Fibroblast of upper back skin (primary cell): ENCODE measurements at regions not wholly inside any gene's neighbourhood (a gene's known extent, or its start where the extent isn't known, plus 50 kb on each side); places are given as distances from the start of the nearest gene placed in this dataset.

Experiments used
- DNase-seq: peaks from one replicate; pipeline ENCODE4 v3.0.0-alpha.2; 2013

- DNase-seq = no peak
These were observed 532.8 kb downstream of the FOXG1 start for GRCh38 chr14:29299372-29299771.

GRCh38 chr14:29301571-29301970 is 535.0 kb downstream of the FOXG1 start:
- no peak for DNase-seq

- no peak for DNase-seq
These were observed 543.6 kb downstream of the FOXG1 start for GRCh38 chr14:29310210-29310609.

GRCh38 chr14:29310757-29311156 is 544.2 kb downstream of the FOXG1 start:
- DNase-seq = peak; percentile 75

GRCh38 chr14:29311983-29312382 is 545.4 kb downstream of the FOXG1 start:
- DNase-seq = no peak

GRCh38 chr14:29316936-29317335 is 550.3 kb downstream of the FOXG1 start:
- no peak for DNase-seq

GRCh38 chr14:29317423-29317822 is 550.8 kb downstream of the FOXG1 start:
- DNase-seq = no peak

- peak; percentile 46 for DNase-seq
These were observed 553.7 kb downstream of the FOXG1 start for GRCh38 chr14:29320286-29320685.

- peak; percentile 64 for DNase-seq
These were observed 555.1 kb downstream of the FOXG1 start for GRCh38 chr14:29321646-29322045.

GRCh38 chr14:29339494-29340172 is 573.0 kb downstream of the FOXG1 start:
- no peak for DNase-seq

GRCh38 chr14:29348504-29348903 is 579.1 kb downstream of the PRKD1 start:
- peak; percentile 1 for DNase-seq

GRCh38 chr14:29350496-29350895 is 577.2 kb downstream of the PRKD1 start:
- DNase-seq = no peak

GRCh38 chr14:29351996-29352705 is 575.5 kb downstream of the PRKD1 start:
- no peak for DNase-seq

- DNase-seq = peak; percentile 25
These were observed 575.0 kb downstream of the PRKD1 start for GRCh38 chr14:29352706-29353080.

GRCh38 chr14:29353513-29353912 is 574.1 kb downstream of the PRKD1 start:
- no peak for DNase-seq

GRCh38 chr14:29354486-29354885 is 573.2 kb downstream of the PRKD1 start:
- DNase-seq = no peak

GRCh38 chr14:29355331-29355730 is 572.3 kb downstream of the PRKD1 start:
- no peak for DNase-seq

- DNase-seq = no peak
These were observed 571.8 kb downstream of the PRKD1 start for GRCh38 chr14:29355846-29356245.

GRCh38 chr14:29360656-29361055 is 567.0 kb downstream of the PRKD1 start:
- no peak for DNase-seq

- DNase-seq = no peak
These were observed 557.6 kb downstream of the PRKD1 start for GRCh38 chr14:29370024-29370423.

GRCh38 chr14:29376237-29376636 is 551.4 kb downstream of the PRKD1 start:
- DNase-seq = no peak

- DNase-seq = no peak
These were observed 546.8 kb downstream of the PRKD1 start for GRCh38 chr14:29380826-29381225.

- no peak for DNase-seq
These were observed 539.1 kb downstream of the PRKD1 start for GRCh38 chr14:29388571-29388970.

GRCh38 chr14:29390081-29390832 is 537.4 kb downstream of the PRKD1 start:
- no peak for DNase-seq
